ENCODE measurements at regions not wholly inside any gene's neighbourhood (a gene's known extent, or its start where the extent isn't known, plus 50 kb on each side); places are given as distances from the start of the nearest gene placed in this dataset.
"Not testable (repeated sequence)": the region's sequence is repeated elsewhere in the genome, so short reads cannot be mapped to it uniquely, and the experiment has no call there.

GRCh38 chr16:88134899-88135682 lies 183.9 kb downstream of the BANP start:
- not testable (repeated sequence) for H3K27ac ChIP-seq (ENCODE audit: low read depth, low read length); H3K4me3 ChIP-seq (ENCODE audit: low read depth in 1 of 5, low read length in 5 of 5); H3K9ac ChIP-seq (ENCODE audit: low read length in 5 of 5); H3K36me3 ChIP-seq (ENCODE audit: control insufficient read depth in 5 of 5, insufficient read depth in 5 of 5, low read length in 5 of 5)
- H3K4me1 ChIP-seq (ENCODE audit: control insufficient read depth in 5 of 5, insufficient read depth in 5 of 5, low read length in 5 of 5): peaks cover 0 to 11% (median 10%) of the 10 kb centered on the region in 5 donors
- H3K9me3 ChIP-seq (ENCODE audit: control insufficient read depth in 5 of 5, low read length in 5 of 5): peaks cover 0 to 19% (median 13%) of the 10 kb centered on the region in 5 donors
- peaks cover 0 to 13% (median 5%) of the 10 kb centered on the region in 5 donors for H3K27me3 ChIP-seq (ENCODE audit: control insufficient read depth in 5 of 5, insufficient read depth in 4 of 5, low read length in 5 of 5)

- Histone ChIP-seq H3K27me3 (ENCODE audit: control insufficient read depth in 5 of 5, insufficient read depth in 4 of 5, low read length in 5 of 5) (peaks cover 0 to 13% (median 5%) of the 10 kb centered on the region in 5 donors), H3K4me1 (ENCODE audit: control insufficient read depth in 5 of 5, insufficient read depth in 5 of 5, low read length in 5 of 5) (peaks cover 0 to 11% (median 10%) of the 10 kb centered on the region in 5 donors), H3K9me3 (ENCODE audit: control insufficient read depth in 5 of 5, low read length in 5 of 5) (peaks cover 0 to 19% (median 13%) of the 10 kb centered on the region in 5 donors)
- H3K4me3 ChIP-seq (ENCODE audit: low read depth in 1 of 5, low read length in 5 of 5); H3K36me3 ChIP-seq (ENCODE audit: control insufficient read depth in 5 of 5, insufficient read depth in 5 of 5, low read length in 5 of 5); H3K9ac ChIP-seq (ENCODE audit: low read length in 5 of 5); H3K27ac ChIP-seq (ENCODE audit: low read depth, low read length): not testable (repeated sequence)
Observed at GRCh38 chr16:88136211-88136713, 185.0 kb downstream of the BANP start.

- H3K9me3 ChIP-seq (ENCODE audit: control insufficient read depth in 5 of 5, low read length in 5 of 5): peaks cover 0 to 19% (median 13%) of the 10 kb centered on the region in 5 donors
- not testable (repeated sequence) for H3K9ac ChIP-seq (ENCODE audit: low read length in 5 of 5); H3K36me3 ChIP-seq (ENCODE audit: control insufficient read depth in 5 of 5, insufficient read depth in 5 of 5, low read length in 5 of 5); H3K4me3 ChIP-seq (ENCODE audit: low read depth in 1 of 5, low read length in 5 of 5); H3K27ac ChIP-seq (ENCODE audit: low read depth, low read length)
- H3K27me3 ChIP-seq (ENCODE audit: control insufficient read depth in 5 of 5, insufficient read depth in 4 of 5, low read length in 5 of 5): peaks cover 0 to 12% (median 5%) of the 10 kb centered on the region in 5 donors
- H3K4me1 ChIP-seq (ENCODE audit: control insufficient read depth in 5 of 5, insufficient read depth in 5 of 5, low read length in 5 of 5): peaks cover 0 to 11% (median 10%) of the 10 kb centered on the region in 5 donors
Observed at GRCh38 chr16:88136939-88137338, 185.7 kb downstream of the BANP start.

GRCh38 chr16:88139141-88139540 lies 187.9 kb downstream of the BANP start:
- not testable (repeated sequence) for H3K27ac ChIP-seq (ENCODE audit: low read depth, low read length); H3K36me3 ChIP-seq (ENCODE audit: control insufficient read depth in 5 of 5, insufficient read depth in 5 of 5, low read length in 5 of 5); H3K4me1 ChIP-seq (ENCODE audit: control insufficient read depth in 5 of 5, insufficient read depth in 5 of 5, low read length in 5 of 5); H3K27me3 ChIP-seq (ENCODE audit: control insufficient read depth in 5 of 5, insufficient read depth in 4 of 5, low read length in 5 of 5); H3K9ac ChIP-seq (ENCODE audit: low read length in 5 of 5)
- Histone ChIP-seq H3K9me3 (ENCODE audit: control insufficient read depth in 5 of 5, low read length in 5 of 5) (peaks cover 0 to 19% (median 13%) of the 10 kb centered on the region in 5 donors), H3K4me3 (ENCODE audit: low read depth in 1 of 5, low read length in 5 of 5) (peak overlapping the region in 1 of 5 donors; percentile 15)

GRCh38 chr16:88140195-88140594 lies 189.0 kb downstream of the BANP start:
- H3K9me3 ChIP-seq (ENCODE audit: control insufficient read depth in 5 of 5, low read length in 5 of 5): peaks cover 0 to 19% (median 13%) of the 10 kb centered on the region in 5 donors
- not testable (repeated sequence) for H3K36me3 ChIP-seq (ENCODE audit: control insufficient read depth in 5 of 5, insufficient read depth in 5 of 5, low read length in 5 of 5); H3K27me3 ChIP-seq (ENCODE audit: control insufficient read depth in 5 of 5, insufficient read depth in 4 of 5, low read length in 5 of 5); H3K4me3 ChIP-seq (ENCODE audit: low read depth in 1 of 5, low read length in 5 of 5); H3K9ac ChIP-seq (ENCODE audit: low read length in 5 of 5); H3K4me1 ChIP-seq (ENCODE audit: control insufficient read depth in 5 of 5, insufficient read depth in 5 of 5, low read length in 5 of 5); H3K27ac ChIP-seq (ENCODE audit: low read depth, low read length)

- Histone ChIP-seq H3K4me3 (ENCODE audit: low read depth in 1 of 5, low read length in 5 of 5) (no peak overlapping the region), H3K27ac (ENCODE audit: low read depth, low read length) (no peak overlapping the region), H3K9me3 (ENCODE audit: control insufficient read depth in 5 of 5, low read length in 5 of 5) (peaks cover 0 to 19% (median 13%) of the 10 kb centered on the region in 5 donors), H3K4me1 (ENCODE audit: control insufficient read depth in 5 of 5, insufficient read depth in 5 of 5, low read length in 5 of 5) (peaks cover 0 to 5% (median 3%) of the 10 kb centered on the region in 5 donors), H3K27me3 (ENCODE audit: control insufficient read depth in 5 of 5, insufficient read depth in 4 of 5, low read length in 5 of 5) (peaks cover 0 to 4% (median 0%) of the 10 kb centered on the region in 5 donors), H3K9ac (ENCODE audit: low read length in 5 of 5) (no peak overlapping the region), H3K36me3 (ENCODE audit: control insufficient read depth in 5 of 5, insufficient read depth in 5 of 5, low read length in 5 of 5) (no peaks in the 10 kb centered on the region)
Observed at GRCh38 chr16:88141580-88141979, 190.3 kb downstream of the BANP start.

- peaks cover 0 to 18% (median 13%) of the 10 kb centered on the region in 5 donors for H3K9me3 ChIP-seq (ENCODE audit: control insufficient read depth in 5 of 5, low read length in 5 of 5)
- not testable (repeated sequence) for H3K4me1 ChIP-seq (ENCODE audit: control insufficient read depth in 5 of 5, insufficient read depth in 5 of 5, low read length in 5 of 5); H3K9ac ChIP-seq (ENCODE audit: low read length in 5 of 5); H3K27me3 ChIP-seq (ENCODE audit: control insufficient read depth in 5 of 5, insufficient read depth in 4 of 5, low read length in 5 of 5); H3K4me3 ChIP-seq (ENCODE audit: low read depth in 1 of 5, low read length in 5 of 5); H3K27ac ChIP-seq (ENCODE audit: low read depth, low read length); H3K36me3 ChIP-seq (ENCODE audit: control insufficient read depth in 5 of 5, insufficient read depth in 5 of 5, low read length in 5 of 5)
Observed at GRCh38 chr16:88142056-88142935, 191.1 kb downstream of the BANP start.

- not testable (repeated sequence) for H3K4me1 ChIP-seq (ENCODE audit: control insufficient read depth in 5 of 5, insufficient read depth in 5 of 5, low read length in 5 of 5); H3K27ac ChIP-seq (ENCODE audit: low read depth, low read length)
Observed at GRCh38 chr16:88143122-88144027, 192.1 kb downstream of the BANP start.

GRCh38 chr16:88144028-88144511 lies 192.8 kb downstream of the BANP start:
- Histone ChIP-seq H3K4me3 (ENCODE audit: low read depth in 1 of 5, low read length in 5 of 5) (no peak overlapping the region), H3K27me3 (ENCODE audit: control insufficient read depth in 5 of 5, insufficient read depth in 4 of 5, low read length in 5 of 5) (peaks cover 0 to 5% (median 0%) of the 10 kb centered on the region in 5 donors), H3K27ac (ENCODE audit: low read depth, low read length) (no peak overlapping the region), H3K4me1 (ENCODE audit: control insufficient read depth in 5 of 5, insufficient read depth in 5 of 5, low read length in 5 of 5) (peaks cover 0 to 5% (median 3%) of the 10 kb centered on the region in 5 donors), H3K36me3 (ENCODE audit: control insufficient read depth in 5 of 5, insufficient read depth in 5 of 5, low read length in 5 of 5) (no peaks in the 10 kb centered on the region), H3K9me3 (ENCODE audit: control insufficient read depth in 5 of 5, low read length in 5 of 5) (peaks cover 0 to 6% (median 3%) of the 10 kb centered on the region in 5 donors), H3K9ac (ENCODE audit: low read length in 5 of 5) (no peak overlapping the region)

More at GRCh38 chr16:88143122-88144027, 192.1 kb downstream of the BANP start:
- H3K4me3 ChIP-seq (ENCODE audit: low read depth in 1 of 5, low read length in 5 of 5); H3K36me3 ChIP-seq (ENCODE audit: control insufficient read depth in 5 of 5, insufficient read depth in 5 of 5, low read length in 5 of 5); H3K9ac ChIP-seq (ENCODE audit: low read length in 5 of 5); H3K27me3 ChIP-seq (ENCODE audit: control insufficient read depth in 5 of 5, insufficient read depth in 4 of 5, low read length in 5 of 5): not testable (repeated sequence)
- peaks cover 0 to 13% (median 10%) of the 10 kb centered on the region in 5 donors for H3K9me3 ChIP-seq (ENCODE audit: control insufficient read depth in 5 of 5, low read length in 5 of 5)

All from subcutaneous abdominal adipose tissue (tissue), 5 donors.